Endometrium (tissue), 2 donors: ENCODE measurements at regions not wholly inside any gene's neighbourhood (a gene's known extent, or its start where the extent isn't known, plus 50 kb on each side); places are given as distances from the start of the nearest gene placed in this dataset.

ENCODE experiments used
- FAIRE-seq: peaks from 2 replicates; lab custom pipeline; 2012; peaks lifted over from hg19 to GRCh38; lab: Jason Lieb, UNC
- donor health status: control.
- donor health status: control.

- FAIRE-seq: peak; percentile 89
Measured at GRCh38 chr3:25044762-25045710, 383.0 kb upstream of the RARB start.

GRCh38 chr3:25046911-25047771 is 380.9 kb upstream of the RARB start:
- FAIRE-seq: no peak

- no peak for FAIRE-seq
Measured at GRCh38 chr3:25049304-25049703, 378.8 kb upstream of the RARB start.

DNA sequence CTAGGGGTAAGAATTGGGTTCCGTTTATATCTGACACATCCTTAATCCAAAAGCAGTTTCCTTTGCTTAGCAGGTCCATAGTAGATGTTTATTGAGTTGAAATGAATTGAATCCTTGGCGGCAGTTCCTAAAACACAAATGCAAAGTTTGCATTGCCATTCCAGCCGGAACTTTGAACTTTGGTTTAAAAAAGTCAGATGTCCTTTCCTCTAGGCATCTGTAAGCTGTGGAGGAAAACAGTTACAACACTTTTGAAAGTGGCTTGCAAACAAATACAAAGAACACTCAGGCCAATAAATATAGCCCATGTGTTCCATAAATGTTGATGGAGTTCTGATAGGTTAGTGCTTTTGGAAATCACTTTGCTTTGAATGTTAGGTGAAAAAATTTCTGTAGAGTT is 374.7 kb upstream of the RARB start:
- FAIRE-seq: no peak

GRCh38 chr3:25056036-25056755 is 371.9 kb upstream of the RARB start:
- FAIRE-seq: no peak

DNA sequence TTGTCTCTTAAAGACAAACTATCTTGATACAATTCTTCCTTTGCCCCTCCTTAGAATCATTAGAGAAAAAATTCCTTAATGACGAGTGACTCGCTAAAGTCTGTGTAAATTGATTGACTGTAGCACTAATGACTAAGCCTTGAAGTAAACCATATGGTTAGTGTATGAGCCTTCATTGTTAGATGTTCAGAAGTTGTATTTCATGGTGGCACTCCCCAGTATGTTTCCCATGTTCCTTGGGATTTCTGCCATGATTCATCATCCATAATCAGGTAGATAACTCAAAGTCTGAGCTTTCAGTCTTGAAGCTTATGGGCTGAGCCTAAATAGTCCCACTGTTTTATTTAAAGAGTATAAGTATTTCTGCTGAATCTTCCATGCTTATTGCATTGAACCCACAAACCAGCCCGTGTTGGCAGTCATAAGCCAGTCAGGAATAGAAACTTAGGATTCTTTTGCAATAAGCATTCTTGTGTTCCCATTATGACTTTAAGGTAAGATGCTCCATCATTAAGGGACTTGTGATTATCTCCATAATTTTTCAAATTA is 371.2 kb upstream of the RARB start:
- no peak for FAIRE-seq

- no peak for FAIRE-seq
Measured at GRCh38 chr3:25057379-25057778, 370.7 kb upstream of the RARB start.

- FAIRE-seq: no peak
Measured at GRCh38 chr3:25064681-25065080, 363.4 kb upstream of the RARB start.

GRCh38 chr3:25069970-25070369 is 358.1 kb upstream of the RARB start:
- no peak for FAIRE-seq

DNA sequence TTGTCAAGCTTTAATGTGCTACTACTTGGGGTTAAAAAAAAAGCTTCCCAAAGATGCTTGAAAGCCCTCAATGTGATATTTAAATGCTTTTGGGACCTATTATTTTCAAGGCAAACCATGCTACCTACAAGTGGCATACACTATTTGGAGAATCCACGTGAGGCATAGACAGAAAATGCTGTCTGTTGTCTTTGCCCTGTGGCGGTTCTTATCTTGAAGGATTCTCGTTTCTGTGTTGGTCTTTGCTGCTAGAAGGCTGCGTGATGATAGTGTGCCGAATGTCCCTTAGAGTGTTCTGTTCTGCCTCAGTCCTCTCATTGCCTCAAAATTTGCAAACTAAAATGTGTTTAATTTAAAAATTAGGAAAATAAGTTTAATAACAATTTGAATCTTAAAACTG is 356.2 kb upstream of the RARB start:
- FAIRE-seq: no peak

GRCh38 chr3:25073423-25073822 is 354.6 kb upstream of the RARB start:
- no peak for FAIRE-seq

- FAIRE-seq: no peak
Measured at GRCh38 chr3:25074149-25074548, 353.9 kb upstream of the RARB start.

GRCh38 chr3:25080461-25080860 is 347.6 kb upstream of the RARB start:
- no peak for FAIRE-seq

- FAIRE-seq: no peak
Measured at GRCh38 chr3:25084016-25084415, 344.0 kb upstream of the RARB start.

GRCh38 chr3:25086721-25087120 is 341.3 kb upstream of the RARB start:
- no peak for FAIRE-seq

DNA sequence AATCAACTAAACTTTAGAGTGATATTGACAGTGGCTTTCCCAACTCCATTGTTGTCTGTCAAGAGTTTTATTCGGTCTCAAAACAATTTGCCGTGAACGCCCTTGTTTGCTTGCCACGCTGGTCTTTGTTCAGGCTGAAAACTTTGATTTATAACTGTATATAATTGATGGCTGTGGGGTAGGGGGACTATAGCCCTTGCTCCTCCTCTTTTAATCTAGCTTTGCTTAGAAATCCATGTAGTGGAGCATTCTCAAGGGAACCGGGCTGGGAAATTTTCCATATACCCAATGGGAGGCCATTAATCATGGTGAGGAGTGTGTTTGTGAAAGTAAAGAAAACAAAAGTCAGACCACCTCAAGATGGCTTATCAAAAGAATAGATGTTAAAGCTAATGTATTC is 339.8 kb upstream of the RARB start:
- no peak for FAIRE-seq

DNA sequence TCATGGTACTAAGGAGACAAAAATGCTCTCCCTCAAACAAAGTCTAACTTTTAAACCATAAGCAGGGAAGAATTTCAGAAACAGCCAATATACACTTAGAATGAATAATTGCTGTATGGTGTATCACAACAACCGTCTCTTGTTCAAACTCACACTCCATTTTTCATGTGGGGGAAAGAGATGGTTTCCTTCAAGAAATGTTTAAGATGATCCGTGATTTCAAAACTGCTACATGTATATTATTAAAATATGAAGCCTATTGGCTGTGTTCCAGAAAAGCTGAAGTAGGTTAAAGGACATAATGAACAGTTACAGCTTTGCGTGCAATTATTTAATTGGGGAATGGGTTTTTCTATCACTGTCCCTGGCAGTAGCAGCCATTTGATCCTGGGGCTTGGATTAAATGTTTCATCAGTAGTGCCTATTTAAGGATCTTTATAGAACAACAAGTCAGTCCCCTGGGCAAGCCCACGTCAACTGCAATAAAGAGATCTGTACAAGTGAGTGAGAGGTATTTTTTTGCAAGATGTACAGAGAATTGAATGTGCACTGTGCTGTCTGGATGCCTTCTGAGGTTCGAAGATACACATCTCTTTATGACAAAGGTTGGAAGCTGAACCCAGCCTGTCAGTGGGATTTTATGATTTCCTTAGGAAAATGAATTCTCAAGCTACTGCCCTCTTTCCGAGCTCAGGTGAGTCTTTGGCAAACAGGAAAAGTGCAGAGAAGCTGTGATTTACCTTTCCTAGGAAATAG is 337.2 kb upstream of the RARB start:
- FAIRE-seq: no peak

DNA sequence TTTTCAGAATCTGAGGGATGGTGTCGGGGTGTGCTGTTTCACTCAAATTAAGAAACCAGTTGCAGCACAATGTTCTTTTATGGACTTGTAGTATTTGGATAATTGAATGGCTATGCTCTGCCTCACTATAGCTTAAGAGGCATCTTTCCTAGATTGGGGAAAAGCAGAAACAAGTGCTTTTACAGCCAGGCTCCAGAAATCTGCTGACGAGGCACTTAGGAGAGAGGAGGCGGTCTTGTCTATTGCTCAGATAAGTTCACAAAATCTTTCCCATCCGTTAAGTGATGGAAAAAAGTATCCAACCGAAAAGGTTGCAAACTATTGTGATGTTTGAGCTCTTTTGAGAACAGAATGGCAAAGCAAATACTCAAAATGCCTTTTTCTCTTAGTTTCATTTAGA is 336.1 kb upstream of the RARB start:
- no peak for FAIRE-seq

- no peak for FAIRE-seq
Measured at GRCh38 chr3:25094932-25095685, 333.0 kb upstream of the RARB start.

DNA sequence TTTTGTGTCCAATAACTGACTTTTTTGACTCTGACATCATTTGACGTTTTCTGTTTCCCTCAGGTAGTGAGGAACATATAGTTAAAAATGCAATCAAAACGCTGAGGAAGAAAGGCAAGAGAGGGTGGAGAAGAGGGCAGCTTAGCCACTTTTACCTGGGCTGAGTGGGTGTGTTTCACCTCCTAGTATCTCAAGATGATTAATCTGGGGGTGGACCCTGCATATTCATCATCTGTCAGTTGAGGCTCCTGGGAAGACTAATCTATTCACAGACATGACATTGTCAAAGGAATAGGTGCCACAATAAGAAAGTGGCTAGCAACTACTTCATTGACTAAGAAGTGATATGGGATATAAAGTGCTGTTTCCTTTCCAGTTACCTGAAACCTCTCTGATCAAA is 331.5 kb upstream of the RARB start:
- FAIRE-seq: no peak

DNA sequence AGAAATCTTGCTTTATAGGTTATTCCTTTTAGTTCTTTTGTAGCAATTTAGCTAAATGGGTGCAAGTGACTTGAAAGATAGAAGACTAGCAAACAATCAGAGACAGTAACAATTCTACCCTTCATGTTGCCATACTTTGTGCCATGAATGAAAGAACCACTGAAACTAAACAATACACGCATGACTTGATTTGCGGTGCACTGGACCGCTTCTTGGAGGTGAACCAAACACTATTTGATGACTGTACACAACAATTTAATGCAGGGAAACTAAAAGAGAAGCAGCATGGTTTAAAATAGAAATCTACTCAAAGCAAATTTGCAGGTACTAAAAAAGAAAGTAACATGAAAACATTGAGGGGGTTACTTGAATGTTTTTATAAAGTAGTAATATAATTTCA is 331.0 kb upstream of the RARB start:
- FAIRE-seq: no peak
